ENCODE measurements at regions not wholly inside any gene's neighbourhood (a gene's known extent, or its start where the extent isn't known, plus 50 kb on each side); places are given as distances from the start of the nearest gene placed in this dataset.

GRCh38 chr1:60137406-60137805 is 63.8 kb upstream of the C1orf87 start:
- Histone ChIP-seq H4K20me1 (ENCODE audit: control insufficient read depth, extremely low read depth, insufficient read depth, low read length) (no peaks in the 10 kb centered on the region), H3K9ac (ENCODE audit: control insufficient read depth, extremely low read depth, insufficient read depth, low read length) (no peak overlapping the region), H3K27me3 (ENCODE audit: control insufficient read depth, extremely low read depth, insufficient read depth, low read length) (no peaks in the 10 kb centered on the region), H3K9me3 (ENCODE audit: control insufficient read depth, low read depth, low read length) (no peaks in the 10 kb centered on the region), H3K4me2 (ENCODE audit: control insufficient read depth, extremely low read depth, insufficient read depth, low read depth, low read length) (no peak overlapping the region), H3K27ac (ENCODE audit: control insufficient read depth, insufficient read depth, low read length) (no peak overlapping the region), H3K4me1 (ENCODE audit: control insufficient read depth, extremely low read depth, insufficient read depth, low read length) (peaks cover 3% of the 10 kb centered on the region), H3K79me2 (ENCODE audit: control insufficient read depth, insufficient read depth, low read length) (no peaks in the 10 kb centered on the region), H3K9me1 (ENCODE audit: control insufficient read depth, extremely low read depth, insufficient read depth, low read length) (no peaks in the 10 kb centered on the region), H3K36me3 (ENCODE audit: control insufficient read depth in 2 of 2, extremely low read depth in 1 of 2, insufficient read depth in 2 of 2, low read length in 2 of 2) (no peaks in the 10 kb centered on the region), H2AFZ (ENCODE audit: control insufficient read depth, low read length) (no peak overlapping the region), H3K4me3 (ENCODE audit: control insufficient read depth in 2 of 3, extremely low read depth in 1 of 3, insufficient read depth in 2 of 3, low read depth in 1 of 3, low read length in 3 of 3) (no peak overlapping the region)
- DNase-seq (ENCODE audit: low read depth, low spot score), result no peak
- TF ChIP-seq CTCF (optimal IDR thresholded peaks at IDR 0.05 in 1 of 3, IDR thresholded peaks at IDR 0.05 in 1 of 3, conservative IDR thresholded peaks at IDR 0.05 in 1 of 3; ENCODE audit: extremely low read depth in 1 of 3, insufficient read depth in 2 of 3, low read length in 3 of 3) (no peak), EZH2 (IDR thresholded peaks at IDR 0.05; ENCODE audit: low read length) (no peak)
- no peak for FAIRE-seq
- dilution Hi-C loops (cut with MboI; ENCODE audit: extremely low pct_ligation_motif_present, low sequenced_read_pairs), result no loop called here

GRCh38 chr1:60136395-60136794 is 62.8 kb upstream of the C1orf87 start:
- Histone ChIP-seq H3K9me3 (ENCODE audit: control insufficient read depth, low read depth, low read length) (no peaks in the 10 kb centered on the region), H3K79me2 (ENCODE audit: control insufficient read depth, insufficient read depth, low read length) (no peaks in the 10 kb centered on the region), H3K36me3 (ENCODE audit: control insufficient read depth in 2 of 2, extremely low read depth in 1 of 2, insufficient read depth in 2 of 2, low read length in 2 of 2) (no peaks in the 10 kb centered on the region), H2AFZ (ENCODE audit: control insufficient read depth, low read length) (no peak overlapping the region), H3K9ac (ENCODE audit: control insufficient read depth, extremely low read depth, insufficient read depth, low read length) (no peak overlapping the region), H3K4me1 (ENCODE audit: control insufficient read depth, extremely low read depth, insufficient read depth, low read length) (peaks cover 3% of the 10 kb centered on the region), H3K9me1 (ENCODE audit: control insufficient read depth, extremely low read depth, insufficient read depth, low read length) (no peaks in the 10 kb centered on the region), H3K4me2 (ENCODE audit: control insufficient read depth, extremely low read depth, insufficient read depth, low read depth, low read length) (no peak overlapping the region), H4K20me1 (ENCODE audit: control insufficient read depth, extremely low read depth, insufficient read depth, low read length) (no peaks in the 10 kb centered on the region), H3K27ac (ENCODE audit: control insufficient read depth, insufficient read depth, low read length) (no peak overlapping the region), H3K27me3 (ENCODE audit: control insufficient read depth, extremely low read depth, insufficient read depth, low read length) (no peaks in the 10 kb centered on the region), H3K4me3 (ENCODE audit: control insufficient read depth in 2 of 3, extremely low read depth in 1 of 3, insufficient read depth in 2 of 3, low read depth in 1 of 3, low read length in 3 of 3) (no peak overlapping the region)
- no peak for FAIRE-seq
- no peak for DNase-seq (ENCODE audit: low read depth, low spot score)
- dilution Hi-C loops (cut with MboI; ENCODE audit: extremely low pct_ligation_motif_present, low sequenced_read_pairs), result no loop called here
- no peak for TF ChIP-seq EZH2 (IDR thresholded peaks at IDR 0.05; ENCODE audit: low read length)
- TF ChIP-seq CTCF (optimal IDR thresholded peaks at IDR 0.05 in 1 of 3, IDR thresholded peaks at IDR 0.05 in 1 of 3, conservative IDR thresholded peaks at IDR 0.05 in 1 of 3; ENCODE audit: extremely low read depth in 1 of 3, insufficient read depth in 2 of 3, low read length in 3 of 3), result no peak

Data from keratinocyte (primary cell).